ENCODE measurements at regions not wholly inside any gene's neighbourhood (a gene's known extent, or its start where the extent isn't known, plus 50 kb on each side); places are given as distances from the start of the nearest gene placed in this dataset.

DNA sequence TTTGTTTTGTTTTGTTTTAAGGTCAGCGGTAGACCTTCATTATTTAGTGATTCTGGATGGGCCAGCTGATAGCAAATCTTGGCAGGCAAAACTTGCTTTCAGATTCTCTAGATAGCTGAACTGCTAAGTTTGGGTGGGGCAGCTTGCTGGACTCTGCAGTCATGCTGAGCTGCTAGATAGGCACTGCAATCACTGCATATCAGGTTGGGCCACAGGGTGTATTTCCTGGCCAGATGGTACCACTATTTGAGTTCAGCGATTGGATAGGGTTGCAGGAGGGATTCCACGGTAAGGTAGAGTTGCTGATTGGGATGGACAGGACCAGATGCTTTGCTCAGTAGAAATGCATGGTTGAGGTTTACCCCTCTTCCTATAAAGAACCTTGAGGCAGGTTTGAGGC lies 579.3 kb upstream of the ADGRL4 start:
- Mint-ChIP-seq H3K27me3 (ENCODE audit: low read depth in 3 of 3) (no peaks in the 10 kb centered on the region), H3K9me3 (peaks cover 2 to 16% (median 9%) of the 10 kb centered on the region in 7 donors), H3K27ac (no peak overlapping the region), H3K36me3 (no peaks in the 10 kb centered on the region), H3K4me1 (no peaks in the 10 kb centered on the region), H3K4me3 (no peak overlapping the region)
- intact Hi-C loops (cut with micrococcal nuclease) = no loop called here
- no peaks in the 10 kb centered on the region for H3K27me3 ChIP-seq (ENCODE audit: control insufficient read depth in 2 of 2, insufficient read depth in 2 of 2, low read length in 2 of 2)
- no peaks in the 10 kb centered on the region for H4K20me1 ChIP-seq (ENCODE audit: insufficient read depth, low read length)
- H3K4me3 ChIP-seq (replicated peaks in 1 of 3; ENCODE audit: low read depth in 2 of 3, low read length in 3 of 3) = no peak overlapping the region
- TF ChIP-seq, protein P1, sequence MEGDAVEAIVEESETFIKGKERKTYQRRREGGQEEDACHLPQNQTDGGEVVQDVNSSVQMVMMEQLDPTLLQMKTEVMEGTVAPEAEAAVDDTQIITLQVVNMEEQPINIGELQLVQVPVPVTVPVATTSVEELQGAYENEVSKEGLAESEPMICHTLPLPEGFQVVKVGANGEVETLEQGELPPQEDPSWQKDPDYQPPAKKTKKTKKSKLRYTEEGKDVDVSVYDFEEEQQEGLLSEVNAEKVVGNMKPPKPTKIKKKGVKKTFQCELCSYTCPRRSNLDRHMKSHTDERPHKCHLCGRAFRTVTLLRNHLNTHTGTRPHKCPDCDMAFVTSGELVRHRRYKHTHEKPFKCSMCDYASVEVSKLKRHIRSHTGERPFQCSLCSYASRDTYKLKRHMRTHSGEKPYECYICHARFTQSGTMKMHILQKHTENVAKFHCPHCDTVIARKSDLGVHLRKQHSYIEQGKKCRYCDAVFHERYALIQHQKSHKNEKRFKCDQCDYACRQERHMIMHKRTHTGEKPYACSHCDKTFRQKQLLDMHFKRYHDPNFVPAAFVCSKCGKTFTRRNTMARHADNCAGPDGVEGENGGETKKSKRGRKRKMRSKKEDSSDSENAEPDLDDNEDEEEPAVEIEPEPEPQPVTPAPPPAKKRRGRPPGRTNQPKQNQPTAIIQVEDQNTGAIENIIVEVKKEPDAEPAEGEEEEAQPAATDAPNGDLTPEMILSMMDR (IDR thresholded peaks at IDR 0.05) = no peak
- H3K9me3 ChIP-seq (replicated peaks in 1 of 2; ENCODE audit: control insufficient read depth in 1 of 2, insufficient read depth in 1 of 2, low read length in 2 of 2) = peaks cover 10 to 12% of the 10 kb centered on the region in 2 donors
- no peak overlapping the region for H3K27ac ChIP-seq (ENCODE audit: low read depth in 1 of 2, low read length in 2 of 2)
- H3K4me2 ChIP-seq (replicated peaks; ENCODE audit: extremely low read depth, low read length, poor library complexity, severe bottlenecking) = no peak overlapping the region
- H3K36me3 ChIP-seq (replicated peaks in 1 of 2; ENCODE audit: control insufficient read depth in 1 of 2, insufficient read depth in 2 of 2, low read length in 2 of 2) = no peaks in the 10 kb centered on the region
- no peaks in the 10 kb centered on the region for H3K79me2 ChIP-seq (ENCODE audit: insufficient read depth, low read length)
- DNase-seq = no peak
- H3K4me1 ChIP-seq (ENCODE audit: control insufficient read depth in 1 of 2, insufficient read depth in 2 of 2, low read length in 2 of 2) = no peaks in the 10 kb centered on the region
- no peak overlapping the region for H2AFZ ChIP-seq (ENCODE audit: insufficient read depth, low read depth, low read length, poor library complexity, severe bottlenecking)
- H3K9ac ChIP-seq (ENCODE audit: insufficient read depth, low read length, poor library complexity, severe bottlenecking) = no peak overlapping the region
- no CpG with 5 or more reads among the region's 3 CpGs for WGBS (ENCODE audit: insufficient coverage)

- Histone ChIP-seq H3K4me2 (replicated peaks; ENCODE audit: extremely low read depth, low read length, poor library complexity, severe bottlenecking) (no peak overlapping the region), H3K79me2 (ENCODE audit: insufficient read depth, low read length) (no peaks in the 10 kb centered on the region), H4K20me1 (ENCODE audit: insufficient read depth, low read length) (no peaks in the 10 kb centered on the region), H3K27me3 (ENCODE audit: control insufficient read depth in 2 of 2, insufficient read depth in 2 of 2, low read length in 2 of 2) (no peaks in the 10 kb centered on the region), H3K4me1 (ENCODE audit: control insufficient read depth in 1 of 2, insufficient read depth in 2 of 2, low read length in 2 of 2) (no peaks in the 10 kb centered on the region), H3K4me3 (replicated peaks in 1 of 3; ENCODE audit: low read depth in 2 of 3, low read length in 3 of 3) (no peak overlapping the region), H2AFZ (ENCODE audit: insufficient read depth, low read depth, low read length, poor library complexity, severe bottlenecking) (no peak overlapping the region), H3K27ac (ENCODE audit: low read depth in 1 of 2, low read length in 2 of 2) (no peak overlapping the region), H3K36me3 (replicated peaks in 1 of 2; ENCODE audit: control insufficient read depth in 1 of 2, insufficient read depth in 2 of 2, low read length in 2 of 2) (no peaks in the 10 kb centered on the region), H3K9me3 (replicated peaks in 1 of 2; ENCODE audit: control insufficient read depth in 1 of 2, insufficient read depth in 1 of 2, low read length in 2 of 2) (no peaks in the 10 kb centered on the region), H3K9ac (ENCODE audit: insufficient read depth, low read length, poor library complexity, severe bottlenecking) (no peak overlapping the region)
- no CpG with 5 or more reads among the region's 3 CpGs for WGBS (ENCODE audit: insufficient coverage)
- intact Hi-C loops (cut with micrococcal nuclease) = no loop called here
- no peak for DNase-seq
- Mint-ChIP-seq H3K4me1 (no peaks in the 10 kb centered on the region), H3K27ac (no peak overlapping the region), H3K9me3 (peaks cover 0 to 3% (median 0%) of the 10 kb centered on the region in 7 donors), H3K36me3 (no peaks in the 10 kb centered on the region), H3K4me3 (no peak overlapping the region), H3K27me3 (ENCODE audit: low read depth in 3 of 3) (no peaks in the 10 kb centered on the region)
- TF ChIP-seq, protein P1 (IDR thresholded peaks at IDR 0.05) = no peak
Observed at GRCh38 chr1:79575424-79575823, 568.9 kb upstream of the ADGRL4 start.
